Activated naive CD4-positive, alpha-beta T cell (primary cell): ENCODE measurements at regions not wholly inside any gene's neighbourhood (a gene's known extent, or its start where the extent isn't known, plus 50 kb on each side); places are given as distances from the start of the nearest gene placed in this dataset.

Experiments used
- DNase-seq, 4 experiments: peaks; one replicate each; lab custom pipeline; 2025; lab: John Stamatoyannopoulos, UW

- DNase-seq, result no peak
Measured at GRCh38 chr2:177314722-177315264, 50.3 kb upstream of the NFE2L2 start.

- no peak for DNase-seq
Measured at GRCh38 chr2:177315364-177315763, 50.8 kb upstream of the NFE2L2 start.

- DNase-seq, result no peak
Measured at GRCh38 chr2:177316756-177317155, 52.2 kb upstream of the NFE2L2 start.

- DNase-seq, result no peak
Measured at GRCh38 chr2:177317443-177317842, 52.9 kb upstream of the NFE2L2 start.

- no peak for DNase-seq
Measured at GRCh38 chr2:177317857-177318256, 53.3 kb upstream of the NFE2L2 start.

GRCh38 chr2:177318613-177319012 lies 54.1 kb upstream of the NFE2L2 start:
- DNase-seq, result no peak

- no peak for DNase-seq
Measured at GRCh38 chr2:177320596-177320995, 56.1 kb upstream of the NFE2L2 start.

- DNase-seq, result no peak
Measured at GRCh38 chr2:177322801-177323261, 58.3 kb upstream of the NFE2L2 start.

GRCh38 chr2:177324797-177325196 lies 60.3 kb upstream of the NFE2L2 start:
- no peak for DNase-seq

GRCh38 chr2:177325554-177325953 lies 61.0 kb upstream of the NFE2L2 start:
- no peak for DNase-seq

GRCh38 chr2:177326005-177326404 lies 61.5 kb upstream of the NFE2L2 start:
- no peak for DNase-seq

GRCh38 chr2:177326591-177326990 lies 62.1 kb upstream of the NFE2L2 start:
- DNase-seq, result no peak

GRCh38 chr2:177327009-177327408 lies 62.5 kb upstream of the NFE2L2 start:
- DNase-seq, result no peak

- DNase-seq, result no peak
Measured at GRCh38 chr2:177328056-177328455, 63.5 kb upstream of the NFE2L2 start.

GRCh38 chr2:177329064-177329463 lies 63.5 kb upstream of the AGPS start:
- no peak for DNase-seq

GRCh38 chr2:177331466-177331997 lies 61.0 kb upstream of the AGPS start:
- DNase-seq, result no peak

GRCh38 chr2:177332026-177332991 lies 60.3 kb upstream of the AGPS start:
- peak in 1 of 4 experiments; percentile 4 for DNase-seq

- no peak for DNase-seq
Measured at GRCh38 chr2:177332992-177333388, 59.6 kb upstream of the AGPS start.

GRCh38 chr2:177334940-177335543 lies 57.5 kb upstream of the AGPS start:
- DNase-seq, result no peak

GRCh38 chr2:177335917-177336450 lies 56.6 kb upstream of the AGPS start:
- DNase-seq, result no peak

GRCh38 chr2:177338177-177338721 lies 54.3 kb upstream of the AGPS start:
- DNase-seq, result no peak

GRCh38 chr2:177340158-177340557 lies 52.4 kb upstream of the AGPS start:
- no peak for DNase-seq
